HCT116 (cell line): ENCODE measurements at regions not wholly inside any gene's neighbourhood (a gene's known extent, or its start where the extent isn't known, plus 50 kb on each side); places are given as distances from the start of the nearest gene placed in this dataset.

Experiments
- ATAC-seq: fragments of 200-7000 bp; cut with Tn5 transposase; 2 replicates; pipeline ENCODE4 v1.9.1; 2020; ENCODE audit warnings: mild to moderate bottlenecking, moderate library complexity
- BruUV-seq: library from RNA; stranded (reverse); fragments of 400-500 nt; replicated peaks from 2 replicates; lab custom pipeline; 2021; lab: Mats Ljungman, UMichigan
- CTCF ChIA-PET: fragments of 300-600 bp; sonication (Branson Sonifier 250); formaldehyde crosslinking; loops from one replicate; lab custom pipeline; 2021; ENCODE audit warnings: antibody characterized with exemption; lab: Charles Lee
- POLR2A ChIA-PET: fragments of 300-600, 350-600 bp; sonication (Branson Sonifier 250); formaldehyde crosslinking; loops from one replicate; lab custom pipeline; 2021; ENCODE audit warnings: antibody characterized with exemption; lab: Charles Lee
- RAD21 ChIA-PET, 2 experiments: fragments of 300-600 bp; sonication (Branson Sonifier 250); formaldehyde crosslinking; loops; one replicate each; lab custom pipeline; 2023; ENCODE audit warnings: low total read pairs in 2 of 2; ENCODE audit not compliant: uncharacterized antibody in 2 of 2, unreplicated experiment in 2 of 2, low non-redundant PET in 1 of 2; lab: Charles Lee
- DNase-seq: peaks from one replicate; pipeline ENCODE4 v3.0.0-alpha.2; 2010; ENCODE audit warnings: low read depth, low spot score
- H2AFZ ChIP-seq: fragments of 200-600 bp; shearing (Covaris generic), sonication (generic); 2 replicates; pipeline ENCODE4 v1.6.1; 2017; ENCODE audit warnings: low read depth, mixed run types, mixed read lengths, antibody characterized with exemption, low read length; ENCODE audit not compliant: poor library complexity, severe bottlenecking
- H3K27ac ChIP-seq: 2 replicates; pipeline ENCODE4 v1.5.1; 2012; ENCODE audit warnings: low read depth, low read length
- H3K27me3 ChIP-seq: fragments of 200-600 bp; sonication (generic); 2 replicates; pipeline ENCODE4 v1.6.1; 2016; ENCODE audit warnings: mixed run types, low read length, mixed read lengths; ENCODE audit not compliant: insufficient read depth
- H3K36me3 ChIP-seq, 2 experiments: fragments of 200-500 bp in 1 of 2; fragments of 200-600 bp in 1 of 2; sonication (Bioruptor generic) in 1 of 2; sonication (generic) in 1 of 2; 2 replicates each; pipeline versions ENCODE4 v1.5.1 to v1.6.1; 2014 to 2016; ENCODE audit warnings: low read length in 2 of 2, inconsistent platforms in 1 of 2, mixed read lengths in 1 of 2, mixed run types in 1 of 2; ENCODE audit not compliant: insufficient read depth in 2 of 2, control insufficient read depth in 1 of 2
- H3K4me1 ChIP-seq, 2 experiments: fragments of 200-600 bp in 1 of 2; sonication (generic) in 1 of 2; 2 replicates each; pipeline versions ENCODE4 v1.5.1 to v1.6.1; 2012 to 2017; ENCODE audit warnings: low read length in 2 of 2, inconsistent platforms in 1 of 2, mild to moderate bottlenecking in 1 of 2, mixed read lengths in 1 of 2, mixed run types in 1 of 2, moderate library complexity in 1 of 2; ENCODE audit not compliant: insufficient read depth in 2 of 2, control insufficient read depth in 1 of 2
- H3K4me2 ChIP-seq: fragments of 200-600 bp; sonication (generic); 2 replicates; pipeline ENCODE4 v1.6.1; 2017; ENCODE audit warnings: mixed run types, low read length, mixed read lengths
- H3K4me3 ChIP-seq, 2 experiments: fragments of 200-600 bp in 1 of 2; sonication (generic) in 1 of 2; replicated peaks in 1 of 2; 2 replicates each; pipeline ENCODE4 v1.5.1; 2011 to 2016; ENCODE audit warnings: low read length in 2 of 2, control low read depth in 1 of 2, low read depth in 1 of 2, mild to moderate bottlenecking in 1 of 2, mixed read lengths in 1 of 2, mixed run types in 1 of 2
- H3K79me2 ChIP-seq: fragments of 200-600 bp; sonication (generic); 2 replicates; pipeline ENCODE4 v1.6.1; 2017; ENCODE audit warnings: mild to moderate bottlenecking, mixed run types, low read length, moderate library complexity, mixed read lengths; ENCODE audit not compliant: insufficient read depth
- H3K9ac ChIP-seq: fragments of 200-600 bp; sonication (generic); 2 replicates; pipeline ENCODE4 v1.6.1; 2016; ENCODE audit warnings: low read length, mixed read lengths
- H3K9me2 ChIP-seq: fragments of 200-600 bp; sonication (generic), shearing (Covaris generic); 2 replicates; pipeline ENCODE4 v1.6.1; 2017; ENCODE audit warnings: mixed run types, mild to moderate bottlenecking, moderate library complexity; ENCODE audit not compliant: insufficient read depth
- H3K9me3 ChIP-seq, 2 experiments: fragments of 200-500 bp in 1 of 2; fragments of 200-600 bp in 1 of 2; sonication (Bioruptor generic) in 1 of 2; sonication (generic) in 1 of 2; 2 replicates each; pipeline ENCODE4 v1.6.1; 2014 to 2017; ENCODE audit warnings: low read length in 2 of 2, mixed read lengths in 2 of 2, inconsistent platforms in 1 of 2, low read depth in 1 of 2, mild to moderate bottlenecking in 1 of 2, mixed run types in 1 of 2, moderate library complexity in 1 of 2; ENCODE audit not compliant: control insufficient read depth in 1 of 2, insufficient read depth in 1 of 2
- H4K20me1 ChIP-seq: fragments of 200-600 bp; sonication (generic), shearing (Covaris generic); 2 replicates; pipeline ENCODE4 v1.6.1; 2017; ENCODE audit warnings: mixed run types, mild to moderate bottlenecking, moderate library complexity; ENCODE audit not compliant: insufficient read depth
- SRF ChIP-seq: IDR thresholded peaks from 2 replicates; pipeline ENCODE4 v1.6.1; 2012; ENCODE audit warnings: low read depth
- ZFX ChIP-seq: fragments of 450-650 bp; IDR thresholded peaks from 2 replicates; pipeline ENCODE4 v1.6.1; 2017
- intact Hi-C: fragments of 100-400 bp; cut with micrococcal nuclease; formaldehyde crosslinking; loops from 2 replicates; pipeline ENCODE4 v1.10.0; 2022
- TF ChIP-seq, protein P1 (sequence below): IDR thresholded peaks from 2 replicates; pipeline ENCODE4 v1.6.1; 2012; ENCODE audit warnings: low read depth
- TF ChIP-seq, protein P2 (sequence below), 3 experiments: fragments of 200-600 bp in 1 of 3; sonication (generic) in 1 of 3; IDR thresholded peaks in 2 of 3; conservative IDR thresholded peaks in 1 of 3; 2 replicates each; pipeline ENCODE4 v1.5.1; 2012 to 2017; ENCODE audit warnings: low read depth in 2 of 3, low read length in 2 of 3, antibody characterized with exemption in 1 of 3, borderline replicate concordance in 1 of 3, control low read depth in 1 of 3, mild to moderate bottlenecking in 1 of 3, mixed read lengths in 1 of 3, mixed run types in 1 of 3, moderate library complexity in 1 of 3; ENCODE audit not compliant: insufficient read depth in 1 of 3

GRCh38 chr1:232250838-232251237 is 379.1 kb downstream of the SIPA1L2 start:
- ChIA-PET CTCF (no interaction called here), POLR2A (no interaction called here)
- BruUV-seq = no TSS peak

More at GRCh38 chr1:232250838-232251237, 379.1 kb downstream of the SIPA1L2 start:
- TF ChIP-seq, protein P1, sequence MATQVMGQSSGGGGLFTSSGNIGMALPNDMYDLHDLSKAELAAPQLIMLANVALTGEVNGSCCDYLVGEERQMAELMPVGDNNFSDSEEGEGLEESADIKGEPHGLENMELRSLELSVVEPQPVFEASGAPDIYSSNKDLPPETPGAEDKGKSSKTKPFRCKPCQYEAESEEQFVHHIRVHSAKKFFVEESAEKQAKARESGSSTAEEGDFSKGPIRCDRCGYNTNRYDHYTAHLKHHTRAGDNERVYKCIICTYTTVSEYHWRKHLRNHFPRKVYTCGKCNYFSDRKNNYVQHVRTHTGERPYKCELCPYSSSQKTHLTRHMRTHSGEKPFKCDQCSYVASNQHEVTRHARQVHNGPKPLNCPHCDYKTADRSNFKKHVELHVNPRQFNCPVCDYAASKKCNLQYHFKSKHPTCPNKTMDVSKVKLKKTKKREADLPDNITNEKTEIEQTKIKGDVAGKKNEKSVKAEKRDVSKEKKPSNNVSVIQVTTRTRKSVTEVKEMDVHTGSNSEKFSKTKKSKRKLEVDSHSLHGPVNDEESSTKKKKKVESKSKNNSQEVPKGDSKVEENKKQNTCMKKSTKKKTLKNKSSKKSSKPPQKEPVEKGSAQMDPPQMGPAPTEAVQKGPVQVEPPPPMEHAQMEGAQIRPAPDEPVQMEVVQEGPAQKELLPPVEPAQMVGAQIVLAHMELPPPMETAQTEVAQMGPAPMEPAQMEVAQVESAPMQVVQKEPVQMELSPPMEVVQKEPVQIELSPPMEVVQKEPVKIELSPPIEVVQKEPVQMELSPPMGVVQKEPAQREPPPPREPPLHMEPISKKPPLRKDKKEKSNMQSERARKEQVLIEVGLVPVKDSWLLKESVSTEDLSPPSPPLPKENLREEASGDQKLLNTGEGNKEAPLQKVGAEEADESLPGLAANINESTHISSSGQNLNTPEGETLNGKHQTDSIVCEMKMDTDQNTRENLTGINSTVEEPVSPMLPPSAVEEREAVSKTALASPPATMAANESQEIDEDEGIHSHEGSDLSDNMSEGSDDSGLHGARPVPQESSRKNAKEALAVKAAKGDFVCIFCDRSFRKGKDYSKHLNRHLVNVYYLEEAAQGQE = no peak
- no peak for TF ChIP-seq SRF
- no peak for TF ChIP-seq ZFX
- TF ChIP-seq, protein P2, sequence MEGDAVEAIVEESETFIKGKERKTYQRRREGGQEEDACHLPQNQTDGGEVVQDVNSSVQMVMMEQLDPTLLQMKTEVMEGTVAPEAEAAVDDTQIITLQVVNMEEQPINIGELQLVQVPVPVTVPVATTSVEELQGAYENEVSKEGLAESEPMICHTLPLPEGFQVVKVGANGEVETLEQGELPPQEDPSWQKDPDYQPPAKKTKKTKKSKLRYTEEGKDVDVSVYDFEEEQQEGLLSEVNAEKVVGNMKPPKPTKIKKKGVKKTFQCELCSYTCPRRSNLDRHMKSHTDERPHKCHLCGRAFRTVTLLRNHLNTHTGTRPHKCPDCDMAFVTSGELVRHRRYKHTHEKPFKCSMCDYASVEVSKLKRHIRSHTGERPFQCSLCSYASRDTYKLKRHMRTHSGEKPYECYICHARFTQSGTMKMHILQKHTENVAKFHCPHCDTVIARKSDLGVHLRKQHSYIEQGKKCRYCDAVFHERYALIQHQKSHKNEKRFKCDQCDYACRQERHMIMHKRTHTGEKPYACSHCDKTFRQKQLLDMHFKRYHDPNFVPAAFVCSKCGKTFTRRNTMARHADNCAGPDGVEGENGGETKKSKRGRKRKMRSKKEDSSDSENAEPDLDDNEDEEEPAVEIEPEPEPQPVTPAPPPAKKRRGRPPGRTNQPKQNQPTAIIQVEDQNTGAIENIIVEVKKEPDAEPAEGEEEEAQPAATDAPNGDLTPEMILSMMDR (IDR thresholded peaks at IDR 0.05 in 2 of 3, conservative IDR thresholded peaks at IDR 0.05 in 1 of 3; ENCODE audit: borderline replicate concordance in 1 of 3, insufficient read depth in 1 of 3, low read depth in 2 of 3, low read length in 2 of 3) = no peak
- H3K9me3 ChIP-seq = no peaks in the 10 kb centered on the region
- H3K4me3 ChIP-seq = no peak overlapping the region
- H2AFZ ChIP-seq = no peak overlapping the region
- H3K4me2 ChIP-seq = no peak overlapping the region
- intact Hi-C loops = no loop called here
- no peak for DNase-seq
- no peaks in the 10 kb centered on the region for H3K9me2 ChIP-seq
- no peak overlapping the region for H3K27ac ChIP-seq
- H3K9ac ChIP-seq = no peak overlapping the region
- no peaks in the 10 kb centered on the region for H3K27me3 ChIP-seq
- RAD21 ChIA-PET = no interaction called here
- H3K36me3 ChIP-seq = no peaks in the 10 kb centered on the region
- no peaks in the 10 kb centered on the region for H3K4me1 ChIP-seq
- no peaks in the 10 kb centered on the region for H3K79me2 ChIP-seq
- ATAC-seq = no peak
- no peaks in the 10 kb centered on the region for H4K20me1 ChIP-seq
